ENCODE measurements at regions not wholly inside any gene's neighbourhood (a gene's known extent, or its start where the extent isn't known, plus 50 kb on each side); places are given as distances from the start of the nearest gene placed in this dataset.
A peak's percentile ranks its signal among the peaks of the same experiment; 100 is the strongest.
"Not testable (repeated sequence)": the region's sequence is repeated elsewhere in the genome, so short reads cannot be mapped to it uniquely, and the experiment has no call there.

DNA sequence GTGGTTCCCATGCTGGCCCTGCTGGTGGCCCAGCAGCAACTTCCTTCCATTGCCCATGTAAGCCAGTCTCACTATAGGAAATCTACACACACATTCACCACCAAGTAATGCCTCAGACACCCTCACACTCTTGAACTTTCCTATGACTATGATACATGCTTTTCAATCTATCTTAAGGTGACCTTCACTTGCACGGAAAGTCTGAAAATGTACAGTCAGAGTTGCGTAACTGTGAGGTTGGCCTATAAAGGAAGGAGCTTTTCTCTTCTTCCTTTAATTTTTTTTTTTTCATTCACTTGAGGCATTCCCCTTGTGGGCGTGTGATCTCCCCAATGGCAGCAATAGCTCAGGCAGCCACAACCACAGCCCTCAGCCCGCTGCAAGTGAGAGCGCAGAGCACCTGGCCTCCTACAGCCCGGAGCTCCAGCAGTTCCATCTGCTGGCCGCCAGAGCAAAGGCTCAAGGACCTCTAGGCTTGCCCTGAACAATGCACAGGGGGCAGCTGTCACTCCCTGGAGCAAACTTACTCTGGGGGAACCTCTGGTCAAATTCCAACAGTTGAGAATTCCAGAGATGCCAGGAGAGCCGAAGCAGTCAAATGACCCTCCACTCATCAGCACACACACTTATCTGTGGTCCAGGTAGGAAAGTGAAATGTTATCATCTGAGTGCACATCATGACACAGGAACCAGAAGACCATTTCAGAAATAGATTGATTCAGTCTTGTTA, 123.1 kb upstream of the ADO start:
- DNase-seq (ENCODE audit: low spot score), result no peak
- in situ Hi-C loops (cut with HindIII; ENCODE audit: low sequenced_read_pairs), result no loop called here

DNA sequence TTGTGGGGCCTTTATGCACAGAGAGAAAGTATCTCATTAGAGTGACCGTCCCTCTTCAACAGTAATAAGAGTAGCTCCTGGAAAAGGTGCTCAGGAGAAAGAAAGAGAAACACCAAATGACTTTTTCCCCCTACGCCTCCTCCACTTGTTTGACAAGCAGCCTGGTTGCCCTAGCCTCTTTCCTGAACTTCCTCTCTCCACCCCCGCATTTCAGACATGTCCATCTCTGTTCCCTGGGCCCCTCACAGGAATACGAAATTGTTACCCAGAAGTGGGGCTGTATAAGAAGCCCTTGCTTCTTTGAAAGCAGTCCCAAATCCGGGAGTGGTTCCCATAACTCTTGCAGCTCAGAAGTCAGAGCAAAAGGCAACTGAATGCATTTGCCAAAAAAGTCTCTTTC, 119.6 kb upstream of the ADO start:
- no peak for DNase-seq (ENCODE audit: low spot score)
- in situ Hi-C loops (cut with HindIII; ENCODE audit: low sequenced_read_pairs), result no loop called here

DNA sequence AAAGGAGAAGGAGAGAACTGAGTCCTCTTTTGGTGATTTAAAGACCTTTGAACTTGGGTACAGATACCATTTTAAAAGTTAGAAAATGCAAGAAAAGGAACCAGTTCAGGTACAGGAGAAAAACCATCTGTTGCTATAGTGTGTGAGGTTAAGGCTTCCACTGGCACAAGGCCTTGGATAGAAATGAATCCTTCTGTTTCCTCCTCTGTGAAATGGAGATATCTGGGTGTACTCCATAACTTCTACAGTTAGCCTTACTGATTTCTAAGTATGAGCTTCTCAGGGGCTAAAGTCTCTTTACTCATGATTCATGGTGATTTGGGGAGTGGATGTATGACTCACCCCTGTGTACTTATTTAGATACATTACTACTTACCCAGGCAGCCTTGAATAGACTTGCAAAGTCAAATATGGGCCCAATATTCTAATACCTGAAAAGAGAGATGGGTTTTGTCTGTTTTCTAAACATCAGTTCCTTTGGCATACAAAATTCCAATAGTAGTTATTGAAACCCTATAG, 117.2 kb upstream of the ADO start:
- DNase-seq (ENCODE audit: low spot score), result no peak
- in situ Hi-C loops (cut with HindIII; ENCODE audit: low sequenced_read_pairs), result no loop called here

DNA sequence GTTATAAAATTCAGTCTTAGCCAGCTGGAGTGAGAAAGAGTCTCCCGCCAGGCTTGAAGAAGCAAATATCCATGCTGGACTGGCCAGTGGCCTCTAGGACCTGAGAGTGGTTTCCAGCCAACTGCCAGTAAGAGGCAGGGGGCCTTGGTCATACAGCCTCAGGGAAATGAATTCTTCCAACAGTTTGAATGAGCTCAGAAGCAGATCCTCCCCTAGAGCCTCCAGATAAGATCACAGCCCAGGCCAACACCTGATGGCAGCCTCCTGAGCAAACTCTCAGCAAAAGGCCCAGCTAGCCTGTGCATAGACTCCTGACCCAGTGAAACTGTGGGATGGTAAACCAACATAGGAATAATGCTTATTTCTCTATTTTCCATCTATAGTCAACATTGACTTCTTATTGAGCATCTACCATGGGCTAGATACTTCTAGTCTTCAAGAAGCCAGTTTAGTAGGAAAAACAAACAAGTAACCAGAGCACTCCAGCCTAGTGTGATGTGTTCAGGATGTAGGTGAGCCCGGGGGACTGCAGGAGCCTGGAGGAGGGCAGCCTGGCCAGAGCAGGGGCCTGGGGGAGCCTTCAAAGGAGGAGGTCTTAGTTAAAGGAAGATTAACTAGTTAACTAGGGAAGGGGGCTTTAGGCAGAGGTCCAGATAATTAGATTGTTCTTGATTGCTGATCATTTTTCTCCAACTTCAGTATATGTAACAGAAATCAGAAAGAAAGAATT, 115.4 kb upstream of the ADO start:
- in situ Hi-C loops (cut with HindIII; ENCODE audit: low sequenced_read_pairs), result no loop called here
- no peak for DNase-seq (ENCODE audit: low spot score)

DNA sequence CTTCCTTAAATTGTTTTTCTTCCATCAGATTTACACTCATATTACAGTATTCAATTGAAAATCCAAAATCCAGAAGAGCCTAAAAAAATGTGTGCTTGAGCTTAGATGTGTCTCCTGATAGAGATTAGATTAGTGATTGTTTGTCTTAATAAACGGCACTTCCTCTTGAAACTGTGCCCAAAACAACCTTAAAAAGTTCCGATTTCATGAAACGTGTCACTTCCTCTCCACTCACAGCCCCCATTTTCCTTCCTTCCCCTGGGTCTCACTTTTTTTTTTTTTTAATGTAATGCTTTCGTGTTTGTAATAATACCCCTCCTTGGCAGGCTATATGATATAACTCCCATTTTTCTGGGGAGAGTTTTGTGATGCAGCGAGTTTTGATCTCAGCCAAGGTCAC, 114.8 kb upstream of the ADO start:
- in situ Hi-C loops (cut with HindIII; ENCODE audit: low sequenced_read_pairs), result no loop called here
- no peak for DNase-seq (ENCODE audit: low spot score)

DNA sequence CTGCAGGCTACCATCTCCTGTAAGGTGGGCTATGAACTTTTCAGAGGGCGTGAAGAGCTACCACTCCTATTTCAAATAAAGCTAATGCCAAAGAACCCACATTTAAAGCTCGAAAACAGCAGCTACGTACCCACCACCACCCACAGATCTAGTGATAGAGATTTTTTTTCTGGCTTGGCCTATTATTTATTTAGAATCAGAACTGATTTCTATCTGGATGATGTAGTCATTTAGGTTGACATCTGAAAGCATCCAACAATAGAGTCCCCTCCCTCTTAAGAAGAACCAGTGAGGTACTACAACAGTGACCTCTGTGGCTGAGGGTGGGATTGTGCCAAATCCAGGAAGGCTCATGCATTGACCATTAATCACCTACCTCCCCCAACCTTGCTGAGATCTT, 113.8 kb upstream of the ADO start:
- in situ Hi-C loops (cut with HindIII; ENCODE audit: low sequenced_read_pairs), result no loop called here

DNA sequence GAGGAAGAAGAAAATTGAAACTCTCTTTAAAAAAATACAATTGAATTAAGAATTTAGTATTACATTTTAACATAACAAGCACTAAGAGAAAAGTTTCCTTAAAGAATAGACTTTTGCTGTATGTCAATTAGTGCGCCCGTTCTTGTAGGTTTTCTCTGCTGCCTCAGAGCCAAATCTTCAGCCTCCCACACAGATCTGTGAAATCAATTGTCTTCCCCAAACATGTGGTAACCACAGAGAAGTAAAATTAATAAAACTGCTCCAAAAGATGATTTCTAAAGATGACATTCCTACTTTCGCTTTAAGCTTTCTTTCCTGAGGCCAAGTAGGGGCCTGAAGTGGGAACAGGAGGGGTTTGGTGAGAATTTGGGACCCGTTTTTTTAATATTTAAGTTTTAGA, 113.2 kb upstream of the ADO start:
- in situ Hi-C loops (cut with HindIII; ENCODE audit: low sequenced_read_pairs), result no loop called here

More for the DNA sequence above, 113.8 kb upstream of the ADO start:
- no peak for DNase-seq (ENCODE audit: low spot score)

DNA sequence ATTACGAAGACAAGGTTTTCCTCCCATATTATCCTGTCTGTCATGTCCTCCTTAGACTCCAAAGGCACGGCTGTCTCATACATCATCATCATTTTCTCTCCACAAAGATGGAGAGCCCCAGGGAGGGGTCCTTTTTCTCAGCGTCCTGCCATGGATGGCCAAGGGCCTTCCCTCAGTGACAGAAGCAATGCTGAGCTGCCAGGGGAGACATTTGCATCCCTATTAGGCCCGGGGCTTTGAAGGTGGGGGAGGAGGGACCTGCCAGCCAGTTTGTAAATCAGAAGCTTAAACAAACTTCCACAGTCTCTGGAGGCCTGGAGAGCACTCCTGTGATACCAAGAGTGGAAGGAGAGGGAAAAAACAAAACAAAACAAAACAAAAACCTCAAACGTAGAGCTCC, 112.4 kb upstream of the ADO start:
- in situ Hi-C loops (cut with HindIII; ENCODE audit: low sequenced_read_pairs), result no loop called here
- DNase-seq (ENCODE audit: low spot score), result no peak

More for the DNA sequence above, 113.2 kb upstream of the ADO start:
- no peak for DNase-seq (ENCODE audit: low spot score)

DNA sequence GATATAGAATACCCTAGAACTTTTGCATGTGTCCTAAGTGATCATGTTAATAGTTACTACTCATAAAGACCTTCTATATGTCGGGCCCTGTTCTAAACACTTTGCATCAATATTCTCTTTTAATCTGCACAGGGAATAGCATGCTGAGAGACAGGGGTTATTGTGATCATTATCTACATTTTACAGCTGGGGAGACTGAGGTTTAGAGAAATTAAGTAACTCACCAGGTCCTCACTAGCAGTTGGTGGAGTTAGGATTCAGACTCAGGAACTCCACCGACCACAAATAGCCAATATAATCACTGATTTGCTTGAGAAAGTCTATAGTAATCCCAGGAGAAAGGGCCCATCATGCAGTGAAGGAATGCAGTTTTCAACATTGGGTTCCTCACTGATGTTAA, 111.2 kb upstream of the ADO start:
- in situ Hi-C loops (cut with HindIII; ENCODE audit: low sequenced_read_pairs), result no loop called here
- DNase-seq (ENCODE audit: low spot score), result no peak

DNA sequence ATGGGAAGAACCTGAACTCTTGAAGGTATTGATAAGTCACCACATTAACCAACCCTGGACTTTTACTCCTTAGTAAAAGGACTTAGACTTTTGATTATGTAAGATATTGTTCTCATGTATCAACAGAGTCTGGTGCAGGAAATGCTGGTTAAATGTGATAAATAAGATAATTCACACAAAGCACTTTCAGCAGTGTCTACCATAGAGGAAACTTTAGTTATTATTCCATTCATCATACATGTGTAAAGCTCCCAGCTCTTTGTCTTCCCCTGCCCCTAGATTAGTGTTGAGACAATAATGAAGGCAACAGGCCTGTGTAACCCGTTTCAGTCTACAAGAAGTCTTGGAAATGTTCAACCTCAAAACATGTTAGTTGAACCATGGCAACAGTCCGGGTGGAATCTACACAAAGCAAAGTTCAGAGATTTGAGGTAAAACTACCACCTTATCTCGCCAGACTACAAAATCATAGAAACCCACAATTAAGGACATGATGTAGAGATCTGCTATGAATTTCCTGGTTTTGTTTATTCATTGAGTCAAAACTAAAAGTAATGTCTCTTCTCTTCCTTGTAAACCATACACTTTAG, 109.9 kb upstream of the ADO start:
- in situ Hi-C loops (cut with HindIII; ENCODE audit: low sequenced_read_pairs), result no loop called here
- DNase-seq (ENCODE audit: low spot score), result no peak

DNA sequence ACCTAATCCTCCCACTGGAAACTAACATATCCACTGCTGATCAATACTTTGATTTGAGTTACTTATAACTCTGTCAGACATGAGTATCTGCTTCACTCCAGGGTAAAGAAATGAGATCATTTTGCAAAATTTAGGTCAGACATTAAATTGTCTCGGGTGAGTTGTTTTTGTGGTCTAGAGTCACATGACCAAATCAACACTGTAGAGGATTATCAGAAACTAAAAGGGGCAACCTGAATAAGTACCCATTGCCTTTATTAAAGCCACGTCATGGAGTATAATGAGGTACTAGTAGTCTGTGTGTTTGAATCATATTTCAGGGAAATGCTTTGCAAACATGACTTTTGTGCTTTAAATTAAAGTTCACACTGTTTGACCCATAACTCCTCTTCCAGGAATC, 107.7 kb upstream of the ADO start:
- in situ Hi-C loops (cut with HindIII; ENCODE audit: low sequenced_read_pairs), result no loop called here
- DNase-seq (ENCODE audit: low spot score), result no peak

DNA sequence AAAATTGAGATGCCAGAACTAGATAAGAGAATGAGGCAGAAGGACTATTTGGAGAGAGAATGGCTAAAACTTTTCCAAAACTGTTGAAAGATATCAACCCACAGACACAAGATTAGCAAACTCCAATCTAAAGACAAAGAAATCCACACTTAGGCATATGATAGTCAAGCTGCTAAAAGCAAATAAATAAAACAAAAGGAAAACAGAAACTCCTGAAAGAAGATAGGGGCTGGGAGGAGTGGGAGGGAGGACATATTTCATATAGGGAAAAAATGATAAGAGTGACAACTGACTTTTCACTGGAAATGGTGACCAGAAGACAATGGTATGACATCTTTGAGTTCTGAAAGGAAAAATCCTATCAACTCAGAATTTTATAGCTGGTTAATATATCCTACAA, 105.4 kb upstream of the ADO start:
- in situ Hi-C loops (cut with HindIII; ENCODE audit: low sequenced_read_pairs), result no loop called here
- no peak for DNase-seq (ENCODE audit: low spot score)

DNA sequence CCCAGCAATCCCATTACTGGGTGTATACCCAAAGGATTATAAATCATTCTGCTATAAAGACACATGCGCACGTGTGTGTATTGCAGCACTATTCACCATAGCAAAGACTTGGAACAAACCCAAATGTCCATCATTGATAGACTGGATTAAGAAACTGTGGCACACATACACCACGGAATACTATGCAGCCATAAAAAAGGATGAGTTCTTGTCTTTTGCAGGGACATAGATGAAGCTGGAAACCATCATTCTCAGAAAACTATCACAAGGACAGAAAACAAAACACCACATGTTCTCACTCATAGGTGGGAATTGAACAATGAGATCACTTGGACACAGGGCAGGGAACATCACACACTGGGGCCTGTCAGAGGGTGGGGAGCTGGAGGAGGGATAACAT, 100.4 kb upstream of the ADO start:
- in situ Hi-C loops (cut with HindIII; ENCODE audit: low sequenced_read_pairs); DNase-seq (ENCODE audit: low spot score): not testable (repeated sequence)

DNA sequence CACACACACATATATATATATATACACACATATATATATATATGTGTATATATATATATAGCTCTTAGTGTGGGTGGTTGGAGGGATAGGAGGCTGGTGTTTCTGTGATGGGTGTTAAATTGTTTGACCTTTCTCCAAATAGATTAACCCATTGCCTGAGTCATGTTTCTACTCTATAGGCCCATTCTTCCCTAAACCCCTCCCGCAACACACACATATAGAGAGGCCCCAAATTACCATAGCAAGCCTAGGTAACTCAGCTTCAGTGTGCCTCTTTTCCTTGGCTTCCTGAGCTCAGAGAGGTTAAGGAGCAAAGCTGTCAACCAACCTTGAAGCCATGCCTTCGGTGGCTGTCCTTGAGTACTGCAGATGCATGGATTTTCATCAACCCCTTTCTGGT, 98.7 kb upstream of the ADO start:
- in situ Hi-C loops (cut with HindIII; ENCODE audit: low sequenced_read_pairs), result no loop called here
- no peak for DNase-seq (ENCODE audit: low spot score)

DNA sequence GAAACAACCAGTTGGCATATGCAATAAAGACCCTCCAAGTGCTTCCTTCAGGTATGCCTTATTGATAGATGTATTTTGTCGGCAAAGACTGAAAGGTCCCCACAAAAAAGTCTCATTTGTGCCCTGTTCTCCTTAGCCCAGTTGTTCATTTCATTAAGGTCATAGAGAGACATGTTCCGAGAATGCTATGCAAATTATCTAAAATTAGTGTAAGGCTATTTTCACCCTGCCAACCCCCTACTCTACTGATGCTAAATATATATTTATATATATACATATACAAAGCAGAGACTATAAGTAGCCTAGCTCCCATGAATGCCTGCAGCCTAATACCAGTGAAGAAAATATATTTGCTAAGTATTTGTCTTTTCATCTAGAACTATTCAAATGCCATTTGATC, 96.7 kb upstream of the ADO start:
- no peak for DNase-seq (ENCODE audit: low spot score)
- in situ Hi-C loops (cut with HindIII; ENCODE audit: low sequenced_read_pairs), result no loop called here

DNA sequence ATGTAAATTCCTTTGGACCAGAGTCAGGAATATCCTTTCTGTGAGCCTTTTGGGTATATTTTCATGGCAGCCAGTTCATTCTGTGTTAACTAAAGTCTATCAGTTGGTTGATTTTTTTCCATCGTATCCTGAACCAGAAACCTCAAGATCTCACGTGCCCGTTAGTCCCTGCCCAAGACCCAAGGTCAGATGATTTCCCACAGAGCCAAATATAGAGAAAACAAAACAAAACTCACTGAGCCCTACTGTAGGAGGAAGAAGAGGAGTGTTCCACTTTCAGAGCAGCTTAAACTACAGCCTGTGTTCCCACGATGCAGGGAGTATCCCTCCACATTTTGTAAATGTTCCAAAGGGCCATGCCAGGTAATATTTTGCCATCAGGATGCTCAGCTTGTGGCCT, 96.0 kb upstream of the ADO start:
- DNase-seq (ENCODE audit: low spot score), result peak; percentile 37
- in situ Hi-C loops (cut with HindIII; ENCODE audit: low sequenced_read_pairs), result no loop called here

DNA sequence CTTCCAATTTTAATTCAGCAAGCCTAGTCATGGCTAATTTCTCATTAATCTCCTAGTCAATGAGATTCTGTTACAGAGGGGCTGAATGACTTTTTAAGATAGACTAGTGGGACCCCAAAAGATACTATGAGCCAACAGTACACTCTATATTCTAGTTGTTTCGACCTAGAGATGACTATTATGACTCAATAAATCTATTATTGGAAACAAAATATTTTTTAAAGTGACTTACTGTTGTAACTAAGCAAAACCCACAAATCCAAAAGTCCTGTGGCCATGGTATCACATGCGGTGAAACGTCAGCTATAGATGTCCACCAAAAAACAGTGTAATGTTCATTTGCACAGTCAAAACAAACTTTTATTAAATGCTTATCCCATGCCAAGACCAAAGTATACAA, 95.3 kb upstream of the ADO start:
- DNase-seq (ENCODE audit: low spot score), result no peak
- in situ Hi-C loops (cut with HindIII; ENCODE audit: low sequenced_read_pairs), result no loop called here

DNA sequence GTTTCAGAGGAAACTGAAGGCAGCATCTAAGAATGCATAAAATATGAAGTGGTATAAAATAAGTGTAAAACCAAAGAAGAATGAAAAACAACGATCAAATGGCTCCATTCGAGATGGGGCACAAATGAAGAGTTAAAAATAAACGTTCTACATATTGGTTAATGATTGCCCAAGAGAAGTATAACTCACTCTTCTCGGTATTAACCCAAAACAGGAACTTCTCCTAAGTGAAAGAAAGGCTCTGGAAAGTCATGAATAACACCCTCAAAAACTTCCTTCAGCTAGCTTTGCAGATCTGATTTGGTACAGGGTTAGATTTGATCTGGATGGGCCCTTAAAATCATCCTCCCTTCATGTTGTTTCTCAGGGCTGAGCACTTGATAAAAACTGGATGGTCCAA, 94.3 kb upstream of the ADO start:
- in situ Hi-C loops (cut with HindIII; ENCODE audit: low sequenced_read_pairs), result no loop called here

DNA sequence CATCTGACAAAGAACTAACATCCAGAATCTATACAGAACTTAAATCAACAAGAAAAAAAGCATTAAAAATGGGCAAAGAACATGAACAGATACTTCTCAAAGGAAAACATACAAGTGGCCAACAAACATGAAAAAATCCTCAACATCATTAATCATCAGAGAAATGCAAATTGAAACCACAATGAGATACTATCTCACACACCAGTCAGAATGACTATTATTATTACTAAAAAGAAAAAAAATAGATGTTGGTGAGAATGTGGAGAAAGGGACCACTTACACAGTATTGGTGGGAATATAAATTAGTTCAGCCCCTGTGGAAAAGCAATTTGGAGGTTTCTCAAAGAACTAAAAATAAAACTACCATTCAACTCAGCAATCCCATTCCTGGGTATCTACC, 89.1 kb upstream of the ADO start:
- in situ Hi-C loops (cut with HindIII; ENCODE audit: low sequenced_read_pairs), result no loop called here
- DNase-seq (ENCODE audit: low spot score), result no peak

More for the DNA sequence above, 94.3 kb upstream of the ADO start:
- DNase-seq (ENCODE audit: low spot score), result no peak

DNA sequence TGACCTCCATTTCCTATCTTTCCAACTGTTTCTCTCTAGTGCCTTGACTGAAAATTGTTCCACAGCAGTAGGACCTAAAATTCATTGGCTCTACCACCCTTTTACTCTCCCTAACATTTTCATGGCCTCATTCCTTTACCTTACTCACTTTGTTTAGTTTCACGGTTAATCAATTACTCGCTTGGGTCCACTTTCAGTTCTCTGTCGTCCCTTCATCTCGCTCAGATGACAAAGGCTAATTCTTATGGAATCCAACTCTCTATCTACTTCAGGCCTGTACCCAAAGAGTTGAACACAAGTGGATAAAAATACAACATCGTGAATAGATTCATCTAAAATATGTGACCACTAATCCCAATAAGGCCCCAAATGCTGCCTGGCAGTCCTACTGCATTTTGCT, 85.9 kb upstream of the ADO start:
- no peak for DNase-seq (ENCODE audit: low spot score)
- in situ Hi-C loops (cut with HindIII; ENCODE audit: low sequenced_read_pairs), result no loop called here

Data from G401 (cell line).